Esophagus (tissue), 2 donors: ENCODE measurements at regions not wholly inside any gene's neighbourhood (a gene's known extent, or its start where the extent isn't known, plus 50 kb on each side); places are given as distances from the start of the nearest gene placed in this dataset.

Source experiments
- H3K27ac ChIP-seq, 2 donors: one replicate each; pipeline ENCODE4 v1.5.1; 2013; ENCODE audit warnings: low read depth in 2 of 2, mild to moderate bottlenecking in 2 of 2, inconsistent platforms in 1 of 2, low read length in 1 of 2, moderate library complexity in 1 of 2
- H3K27me3 ChIP-seq, 2 donors: one replicate each; pipeline ENCODE4 v1.6.1; 2013; ENCODE audit warnings: low read length in 2 of 2, control low read depth in 1 of 2, mild to moderate bottlenecking in 1 of 2; ENCODE audit not compliant: insufficient read depth in 2 of 2, control insufficient read depth in 1 of 2
- H3K36me3 ChIP-seq, 2 donors: one replicate each; pipeline ENCODE4 v1.6.1; 2013; ENCODE audit warnings: low read length in 1 of 2; ENCODE audit not compliant: control insufficient read depth in 2 of 2, insufficient read depth in 2 of 2
- H3K4me1 ChIP-seq, 2 donors: one replicate each; pipeline ENCODE4 v1.6.1; 2013; ENCODE audit warnings: low read length in 1 of 2; ENCODE audit not compliant: control insufficient read depth in 2 of 2, insufficient read depth in 2 of 2
- H3K4me3 ChIP-seq, 2 donors: one replicate each; pipeline ENCODE4 v1.5.1; 2013; ENCODE audit warnings: low read length in 2 of 2, mild to moderate bottlenecking in 2 of 2, low read depth in 1 of 2, moderate library complexity in 1 of 2
- H3K9me3 ChIP-seq, 2 donors: one replicate each; pipeline ENCODE4 v1.6.1; 2013; ENCODE audit warnings: mild to moderate bottlenecking in 2 of 2, low read depth in 1 of 2, low read length in 1 of 2, moderate library complexity in 1 of 2; ENCODE audit not compliant: control insufficient read depth in 2 of 2, insufficient read depth in 1 of 2
- WGBS, 2 donors: extraction: QIAGEN DNeasy Blood & Tissue Kit; methylation state at CpG; one replicate each; pipeline ENCODE4 v1.1.7; 2013; 5-methylcytosine and 5-hydroxymethylcytosine counted together
- donor health status: healthy with polysubstance abuse.
- donor health status: Bipolar disorder and iron deficiency.

- H3K36me3 ChIP-seq, result no peaks in the 10 kb centered on the region
- H3K27me3 ChIP-seq, result no peaks in the 10 kb centered on the region
- no peaks in the 10 kb centered on the region for H3K4me1 ChIP-seq
- H3K27ac ChIP-seq, result no peak overlapping the region
- no peak overlapping the region for H3K4me3 ChIP-seq
- H3K9me3 ChIP-seq, result no peaks in the 10 kb centered on the region
- 92% methylated on average over 2 of the region's 2 CpGs for WGBS, 2 donors
Observed at GRCh38 chr7:18226598-18226997, 199.0 kb upstream of the PRPS1L1 start.

GRCh38 chr7:18228686-18229085 lies 201.0 kb upstream of the PRPS1L1 start:
- H3K9me3 ChIP-seq, result no peaks in the 10 kb centered on the region
- H3K4me1 ChIP-seq, result no peaks in the 10 kb centered on the region
- H3K27ac ChIP-seq, result no peak overlapping the region
- no peak overlapping the region for H3K4me3 ChIP-seq
- no peaks in the 10 kb centered on the region for H3K27me3 ChIP-seq
- no peaks in the 10 kb centered on the region for H3K36me3 ChIP-seq
- WGBS, 2 donors, result 80 to 89% methylated on average over 2 of the region's 2 CpGs

DNA sequence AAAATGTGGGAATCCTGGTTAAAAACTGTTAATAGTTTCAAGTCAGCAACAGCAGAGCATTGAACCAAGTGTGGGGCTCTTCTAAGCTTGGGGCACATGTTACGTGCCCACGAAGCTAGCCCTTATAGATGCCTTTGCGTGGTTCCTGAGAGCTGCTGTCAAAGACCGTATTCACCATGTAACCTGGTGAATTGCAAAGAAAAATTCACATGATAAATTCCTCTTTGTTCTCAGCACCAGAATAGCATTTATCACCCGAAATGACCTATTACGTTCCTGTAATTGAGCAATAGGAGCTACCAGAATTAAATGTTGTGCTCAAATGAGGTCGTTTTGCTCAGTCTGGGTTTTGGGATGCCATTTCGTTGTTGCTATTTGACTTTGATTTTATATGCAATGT lies 202.6 kb upstream of the PRPS1L1 start:
- Histone ChIP-seq H3K9me3 (no peaks in the 10 kb centered on the region), H3K4me1 (no peaks in the 10 kb centered on the region), H3K36me3 (no peaks in the 10 kb centered on the region), H3K27ac (no peak overlapping the region), H3K4me3 (no peak overlapping the region), H3K27me3 (no peaks in the 10 kb centered on the region)
- WGBS, 2 donors, result 84 to 88% methylated on average over 8 of the region's 8 CpGs

- Histone ChIP-seq H3K4me1 (peaks cover 0 to 3% of the 10 kb centered on the region in 2 donors), H3K36me3 (no peaks in the 10 kb centered on the region), H3K4me3 (no peak overlapping the region), H3K27me3 (no peaks in the 10 kb centered on the region), H3K9me3 (peaks cover 0 to 2% of the 10 kb centered on the region in 2 donors), H3K27ac (no peak overlapping the region)
- 85 to 87% methylated on average over 4 of the region's 4 CpGs for WGBS, 2 donors
Observed at GRCh38 chr7:18231854-18232253, 204.2 kb upstream of the PRPS1L1 start.

GRCh38 chr7:18234519-18234918 lies 206.9 kb upstream of the PRPS1L1 start:
- H3K4me1 ChIP-seq, result peaks cover 0 to 3% of the 10 kb centered on the region in 2 donors
- 80 to 90% methylated on average over 2 of the region's 2 CpGs for WGBS, 2 donors
- H3K27me3 ChIP-seq, result no peaks in the 10 kb centered on the region
- peaks cover 0 to 2% of the 10 kb centered on the region in 2 donors for H3K9me3 ChIP-seq
- H3K27ac ChIP-seq, result no peak overlapping the region
- no peak overlapping the region for H3K4me3 ChIP-seq
- no peaks in the 10 kb centered on the region for H3K36me3 ChIP-seq

GRCh38 chr7:18235819-18236218 lies 208.2 kb upstream of the PRPS1L1 start:
- Histone ChIP-seq H3K4me3 (no peak overlapping the region), H3K4me1 (peaks cover 0 to 3% of the 10 kb centered on the region in 2 donors), H3K36me3 (no peaks in the 10 kb centered on the region), H3K9me3 (peaks cover 0 to 2% of the 10 kb centered on the region in 2 donors), H3K27me3 (no peaks in the 10 kb centered on the region), H3K27ac (no peak overlapping the region)
- 52 to 80% methylated on average over 2 of the region's 2 CpGs for WGBS, 2 donors

- H3K27ac ChIP-seq, result no peak overlapping the region
- H3K36me3 ChIP-seq, result no peaks in the 10 kb centered on the region
- WGBS, 2 donors, result 25 to 44% methylated on average over 3 of the region's 3 CpGs
- H3K4me1 ChIP-seq, result peaks cover 0 to 3% of the 10 kb centered on the region in 2 donors
- H3K27me3 ChIP-seq, result no peaks in the 10 kb centered on the region
- no peak overlapping the region for H3K4me3 ChIP-seq
- H3K9me3 ChIP-seq, result peaks cover 0 to 2% of the 10 kb centered on the region in 2 donors
Observed at GRCh38 chr7:18239212-18239611, 211.6 kb upstream of the PRPS1L1 start.

- H3K9me3 ChIP-seq, result peaks cover 0 to 1% of the 10 kb centered on the region in 2 donors
- no peak overlapping the region for H3K4me3 ChIP-seq
- no peaks in the 10 kb centered on the region for H3K36me3 ChIP-seq
- no peak overlapping the region for H3K27ac ChIP-seq
- no peaks in the 10 kb centered on the region for H3K27me3 ChIP-seq
- 84 to 89% methylated on average over 3 of the region's 3 CpGs for WGBS, 2 donors
- H3K4me1 ChIP-seq, result no peaks in the 10 kb centered on the region
Observed at GRCh38 chr7:18241543-18242231, 214.0 kb upstream of the PRPS1L1 start.

DNA sequence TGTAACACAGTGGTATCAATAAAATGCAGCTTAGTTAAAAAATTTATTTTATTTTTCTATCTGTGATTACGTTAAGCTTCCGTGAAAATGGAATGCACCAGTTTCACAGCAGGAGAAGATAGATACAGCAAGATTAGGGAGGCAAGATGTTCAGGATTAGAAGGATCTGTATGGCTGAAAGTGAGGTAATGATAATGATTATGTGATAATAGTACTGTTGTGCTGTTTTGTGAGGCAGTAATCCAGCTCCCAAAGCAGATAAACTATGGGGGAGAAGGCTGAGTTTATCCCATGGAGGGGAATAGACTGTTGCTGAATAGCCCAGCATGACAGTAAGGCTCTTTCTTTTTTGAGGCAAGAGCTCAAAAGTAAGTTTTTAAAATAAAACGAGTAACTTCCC lies 216.1 kb upstream of the PRPS1L1 start:
- Histone ChIP-seq H3K9me3 (no peaks in the 10 kb centered on the region), H3K27me3 (no peaks in the 10 kb centered on the region), H3K36me3 (no peaks in the 10 kb centered on the region), H3K4me3 (no peak overlapping the region), H3K27ac (no peak overlapping the region), H3K4me1 (no peaks in the 10 kb centered on the region)
- 89 to 92% methylated on average over 3 of the region's 3 CpGs for whole genome bisulfite sequencing, 2 donors

GRCh38 chr7:18250133-18250532 lies 222.5 kb upstream of the PRPS1L1 start:
- no peak overlapping the region for H3K27ac ChIP-seq
- H3K4me1 ChIP-seq, result no peaks in the 10 kb centered on the region
- no peaks in the 10 kb centered on the region for H3K9me3 ChIP-seq
- H3K27me3 ChIP-seq, result no peaks in the 10 kb centered on the region
- no peak overlapping the region for H3K4me3 ChIP-seq
- H3K36me3 ChIP-seq, result no peaks in the 10 kb centered on the region
